ENCODE measurements at regions not wholly inside any gene's neighbourhood (a gene's known extent, or its start where the extent isn't known, plus 50 kb on each side); places are given as distances from the start of the nearest gene placed in this dataset.

DNA sequence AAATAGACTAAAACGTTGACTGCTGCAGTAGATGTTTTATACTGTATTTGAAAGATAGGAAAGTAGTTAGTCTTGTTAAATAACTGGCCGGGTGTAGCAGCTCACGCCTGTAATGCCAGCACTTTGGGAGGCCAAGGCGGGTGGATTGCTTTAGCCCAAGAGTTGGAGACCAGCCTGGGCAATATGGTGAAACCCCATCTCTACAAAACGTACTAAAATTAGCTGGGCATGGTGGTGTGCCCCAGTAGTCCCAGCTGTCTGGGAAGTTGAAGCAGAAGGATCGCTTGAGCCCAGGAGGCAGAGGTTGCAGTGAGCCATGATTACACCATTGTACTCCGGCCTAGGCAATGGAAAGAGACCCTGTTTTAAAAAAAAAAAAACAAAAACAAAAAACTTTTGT, 60.5 kb upstream of the ULK4 start:
- ChIA-PET CTCF (interaction anchor here (0.6 to 1.1 kb wide), 2 partner anchors 57 to 81 kb away, joined by 4 to 5 read pairs; no protein-coding TSS in a partner anchor), POLR2A (interaction anchor here (0.7 to 3.6 kb wide), 5 partner anchors 10 to 1535 kb away, joined by 3 to 23 read pairs (median 4); no protein-coding TSS in a partner anchor)
- Mint-ChIP-seq H3K4me3 (ENCODE audit: unreplicated experiment) (no peak overlapping the region), H3K4me1 (ENCODE audit: insufficient read depth, unreplicated experiment) (peaks cover 48% of the 10 kb centered on the region), H3K27me3 (ENCODE audit: insufficient read depth, unreplicated experiment) (no peaks in the 10 kb centered on the region), H3K27ac (ENCODE audit: low read depth, unreplicated experiment) (no peak overlapping the region), H3K36me3 (ENCODE audit: insufficient read depth, unreplicated experiment) (peaks cover 6% of the 10 kb centered on the region), H3K9me3 (ENCODE audit: unreplicated experiment) (no peaks in the 10 kb centered on the region)
- TF ChIP-seq, protein P1, sequence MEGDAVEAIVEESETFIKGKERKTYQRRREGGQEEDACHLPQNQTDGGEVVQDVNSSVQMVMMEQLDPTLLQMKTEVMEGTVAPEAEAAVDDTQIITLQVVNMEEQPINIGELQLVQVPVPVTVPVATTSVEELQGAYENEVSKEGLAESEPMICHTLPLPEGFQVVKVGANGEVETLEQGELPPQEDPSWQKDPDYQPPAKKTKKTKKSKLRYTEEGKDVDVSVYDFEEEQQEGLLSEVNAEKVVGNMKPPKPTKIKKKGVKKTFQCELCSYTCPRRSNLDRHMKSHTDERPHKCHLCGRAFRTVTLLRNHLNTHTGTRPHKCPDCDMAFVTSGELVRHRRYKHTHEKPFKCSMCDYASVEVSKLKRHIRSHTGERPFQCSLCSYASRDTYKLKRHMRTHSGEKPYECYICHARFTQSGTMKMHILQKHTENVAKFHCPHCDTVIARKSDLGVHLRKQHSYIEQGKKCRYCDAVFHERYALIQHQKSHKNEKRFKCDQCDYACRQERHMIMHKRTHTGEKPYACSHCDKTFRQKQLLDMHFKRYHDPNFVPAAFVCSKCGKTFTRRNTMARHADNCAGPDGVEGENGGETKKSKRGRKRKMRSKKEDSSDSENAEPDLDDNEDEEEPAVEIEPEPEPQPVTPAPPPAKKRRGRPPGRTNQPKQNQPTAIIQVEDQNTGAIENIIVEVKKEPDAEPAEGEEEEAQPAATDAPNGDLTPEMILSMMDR (IDR thresholded peaks at IDR 0.05; ENCODE audit: unreplicated experiment): no peak
- intact Hi-C loops (cut with micrococcal nuclease): no loop called here
- DNase-seq (ENCODE audit: unreplicated experiment): no peak
- no TSS peak for BruUV-seq (replicated peaks)

DNA sequence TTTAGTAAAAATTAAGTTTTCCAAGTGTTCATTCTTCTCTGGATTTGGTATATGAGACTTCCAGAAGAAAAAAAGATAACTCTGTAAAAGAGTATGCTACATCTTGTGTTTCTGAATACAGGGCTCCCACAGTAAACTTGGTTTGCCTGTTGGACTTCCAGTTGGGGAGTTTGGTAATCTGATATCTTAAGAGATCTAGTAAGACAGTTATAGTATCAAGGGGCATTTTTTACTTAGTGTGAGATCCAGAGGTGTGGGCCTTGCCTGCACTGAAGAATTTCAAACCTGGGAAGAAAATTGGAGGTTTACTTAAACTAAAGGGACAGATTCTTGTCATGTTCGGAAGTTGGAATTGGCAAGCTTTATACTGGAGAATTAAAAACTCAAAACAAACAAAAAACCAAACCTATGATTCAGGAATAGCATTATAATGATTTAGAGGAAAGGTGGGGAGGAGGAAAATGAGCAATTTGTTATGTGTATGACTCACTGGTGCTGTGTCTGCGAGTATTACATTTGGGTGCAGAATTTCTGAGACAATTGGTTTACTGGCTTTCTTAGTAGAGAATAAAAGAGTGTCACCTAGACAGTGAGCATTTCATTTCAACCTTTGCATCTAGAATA, 58.9 kb upstream of the ULK4 start:
- H3K36me3 Mint-ChIP-seq (ENCODE audit: insufficient read depth, unreplicated experiment): peaks cover 6% of the 10 kb centered on the region
- H3K27ac Mint-ChIP-seq (ENCODE audit: low read depth, unreplicated experiment): peak overlapping the region; percentile 95
- no TSS peak for BruUV-seq (replicated peaks)
- no peaks in the 10 kb centered on the region for H3K9me3 Mint-ChIP-seq (ENCODE audit: unreplicated experiment)
- POLR2A ChIA-PET: interaction anchor here (0.6 to 3.6 kb wide), 21 partner anchors 10 to 110 kb away, joined by 3 to 23 read pairs (median 7); partner anchors contain the start of genes TRAK1 and ULK4
- intact Hi-C loops (cut with micrococcal nuclease): no loop called here
- peak overlapping the region; percentile 24 for H3K4me3 Mint-ChIP-seq (ENCODE audit: unreplicated experiment)
- H3K4me1 Mint-ChIP-seq (ENCODE audit: insufficient read depth, unreplicated experiment): peaks cover 51% of the 10 kb centered on the region
- no peaks in the 10 kb centered on the region for H3K27me3 Mint-ChIP-seq (ENCODE audit: insufficient read depth, unreplicated experiment)
- TF ChIP-seq, protein P1 (IDR thresholded peaks at IDR 0.05; ENCODE audit: unreplicated experiment): no peak
- CTCF ChIA-PET: interaction anchor here (0.6 to 5.0 kb wide), 6 partner anchors 10 to 807 kb away, joined by 3 to 31 read pairs (median 4); no protein-coding TSS in a partner anchor
- peak; percentile 80 for DNase-seq (ENCODE audit: unreplicated experiment)

DNA sequence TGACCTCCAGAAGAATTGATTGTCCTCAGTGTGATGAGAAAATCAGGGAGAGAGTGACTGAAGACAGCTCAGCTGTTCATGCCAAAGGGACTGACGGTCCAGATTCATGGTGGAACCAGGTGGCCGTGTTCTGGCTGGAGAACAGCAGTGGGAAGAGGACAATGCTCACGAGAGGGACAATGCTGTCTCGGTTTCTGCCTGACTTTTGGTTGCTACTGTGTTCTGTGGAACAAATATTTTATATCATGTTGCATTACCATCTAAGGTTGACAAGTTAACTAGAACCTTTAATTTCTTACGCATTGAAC, 58.0 kb upstream of the ULK4 start:
- Mint-ChIP-seq H3K36me3 (ENCODE audit: insufficient read depth, unreplicated experiment) (peaks cover 6% of the 10 kb centered on the region), H3K4me3 (ENCODE audit: unreplicated experiment) (no peak overlapping the region), H3K27me3 (ENCODE audit: insufficient read depth, unreplicated experiment) (no peaks in the 10 kb centered on the region), H3K4me1 (ENCODE audit: insufficient read depth, unreplicated experiment) (peaks cover 52% of the 10 kb centered on the region), H3K27ac (ENCODE audit: low read depth, unreplicated experiment) (peak overlapping the region; percentile 95), H3K9me3 (ENCODE audit: unreplicated experiment) (no peaks in the 10 kb centered on the region)
- ChIA-PET CTCF (interaction anchor here (0.7 to 5.0 kb wide), 3 partner anchors 59 to 806 kb away, joined by 3 to 31 read pairs (median 5); no protein-coding TSS in a partner anchor), POLR2A (interaction anchor here (0.7 to 3.6 kb wide), 17 partner anchors 11 to 82 kb away, joined by 3 to 23 read pairs (median 6); partner anchors contain the start of genes TRAK1 and ULK4)
- TF ChIP-seq, protein P1 (IDR thresholded peaks at IDR 0.05; ENCODE audit: unreplicated experiment): no peak
- no TSS peak for BruUV-seq (replicated peaks)
- DNase-seq (ENCODE audit: unreplicated experiment): no peak
- intact Hi-C loops (cut with micrococcal nuclease): no loop called here

DNA sequence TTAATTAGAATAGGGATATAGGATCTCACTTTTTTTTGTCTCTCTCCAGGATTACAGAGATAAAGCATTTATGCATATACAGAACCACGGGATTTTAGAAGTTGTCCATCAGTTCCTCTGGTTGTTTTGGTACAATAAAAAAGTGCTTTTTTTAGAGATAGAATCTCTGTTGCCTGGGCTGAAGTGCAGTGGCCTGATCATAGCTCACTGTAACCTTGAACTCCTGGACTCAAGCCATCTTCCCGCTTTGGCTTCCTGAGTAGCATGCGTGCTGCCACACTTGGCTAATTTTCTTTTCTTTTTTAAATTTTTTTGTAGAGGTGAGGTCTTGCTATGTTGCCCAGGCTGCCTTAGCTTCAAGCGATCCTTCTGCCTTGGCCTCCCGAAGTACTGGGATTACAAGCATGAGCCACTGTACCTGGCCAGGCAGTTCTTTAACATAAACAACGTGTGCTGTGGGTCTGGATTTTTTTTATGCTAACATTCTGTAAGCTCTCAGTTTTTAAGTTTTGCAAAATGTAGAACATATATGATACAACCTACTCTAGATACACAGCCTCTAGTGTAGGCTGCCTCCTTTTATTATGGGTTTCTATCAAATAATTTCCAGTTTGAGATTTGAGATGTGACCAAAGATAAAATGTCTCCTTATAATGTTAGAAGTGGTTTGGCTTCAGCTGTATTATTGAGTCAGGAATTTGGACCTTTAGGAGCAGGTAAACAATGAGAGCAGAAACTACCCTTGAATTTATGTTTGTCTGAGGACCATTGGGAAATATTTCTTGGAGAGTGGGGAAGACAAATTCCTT, 57.4 kb upstream of the ULK4 start:
- Mint-ChIP-seq H3K4me3 (ENCODE audit: unreplicated experiment) (no peak overlapping the region), H3K27ac (ENCODE audit: low read depth, unreplicated experiment) (peak overlapping the region; percentile 95), H3K9me3 (ENCODE audit: unreplicated experiment) (no peaks in the 10 kb centered on the region), H3K36me3 (ENCODE audit: insufficient read depth, unreplicated experiment) (peaks cover 6% of the 10 kb centered on the region), H3K27me3 (ENCODE audit: insufficient read depth, unreplicated experiment) (no peaks in the 10 kb centered on the region), H3K4me1 (ENCODE audit: insufficient read depth, unreplicated experiment) (peaks cover 57% of the 10 kb centered on the region)
- ChIA-PET CTCF (interaction anchor here (0.6 to 5.0 kb wide), 4 partner anchors 53 to 288 kb away, joined by 3 to 31 read pairs (median 4); no protein-coding TSS in a partner anchor), POLR2A (interaction anchor here (0.7 to 3.6 kb wide), 17 partner anchors 13 to 1562 kb away, joined by 3 to 23 read pairs (median 6); partner anchors contain the start of genes RPL14, TRAK1 and ULK4)
- no TSS peak for BruUV-seq (replicated peaks)
- intact Hi-C loops (cut with micrococcal nuclease): no loop called here
- no peak for DNase-seq (ENCODE audit: unreplicated experiment)
- TF ChIP-seq, protein P1 (IDR thresholded peaks at IDR 0.05; ENCODE audit: unreplicated experiment): no peak

All from MCF 10A (cell line).